Memory B cell (primary cell): ENCODE measurements at regions not wholly inside any gene's neighbourhood (a gene's known extent, or its start where the extent isn't known, plus 50 kb on each side); places are given as distances from the start of the nearest gene placed in this dataset.

ENCODE experiments used
- ATAC-seq: fragments of 150-1000 bp; cut with Tn5 transposase; 2 replicates; pipeline ENCODE4 v1.10.0; 2021; ENCODE audit warnings: low read depth, mild to moderate bottlenecking, moderate library complexity
- DNase-seq, 2 donors: peaks; one replicate each; pipeline ENCODE4 v3.0.0; 2022; ENCODE audit warnings: low spot score in 2 of 2
- H3K27ac Mint-ChIP-seq: one replicate; pipeline ENCODE4 v1.8.0; 2022; ENCODE audit warnings: mild to moderate bottlenecking, moderate library complexity, mixed read lengths
- H3K27me3 Mint-ChIP-seq: one replicate; pipeline ENCODE4 v1.8.0; 2022; ENCODE audit warnings: mixed read lengths
- H3K36me3 Mint-ChIP-seq: one replicate; pipeline ENCODE4 v1.8.0; 2022; ENCODE audit warnings: mild to moderate bottlenecking, mixed read lengths
- H3K4me1 Mint-ChIP-seq: one replicate; pipeline ENCODE4 v1.8.0; 2022; ENCODE audit warnings: mixed read lengths
- H3K4me3 Mint-ChIP-seq: one replicate; pipeline ENCODE4 v1.8.0; 2022; ENCODE audit warnings: mild to moderate bottlenecking, moderate library complexity, mixed read lengths
- H3K9me3 Mint-ChIP-seq: one replicate; pipeline ENCODE4 v1.8.0; 2022; ENCODE audit warnings: mixed read lengths

DNA sequence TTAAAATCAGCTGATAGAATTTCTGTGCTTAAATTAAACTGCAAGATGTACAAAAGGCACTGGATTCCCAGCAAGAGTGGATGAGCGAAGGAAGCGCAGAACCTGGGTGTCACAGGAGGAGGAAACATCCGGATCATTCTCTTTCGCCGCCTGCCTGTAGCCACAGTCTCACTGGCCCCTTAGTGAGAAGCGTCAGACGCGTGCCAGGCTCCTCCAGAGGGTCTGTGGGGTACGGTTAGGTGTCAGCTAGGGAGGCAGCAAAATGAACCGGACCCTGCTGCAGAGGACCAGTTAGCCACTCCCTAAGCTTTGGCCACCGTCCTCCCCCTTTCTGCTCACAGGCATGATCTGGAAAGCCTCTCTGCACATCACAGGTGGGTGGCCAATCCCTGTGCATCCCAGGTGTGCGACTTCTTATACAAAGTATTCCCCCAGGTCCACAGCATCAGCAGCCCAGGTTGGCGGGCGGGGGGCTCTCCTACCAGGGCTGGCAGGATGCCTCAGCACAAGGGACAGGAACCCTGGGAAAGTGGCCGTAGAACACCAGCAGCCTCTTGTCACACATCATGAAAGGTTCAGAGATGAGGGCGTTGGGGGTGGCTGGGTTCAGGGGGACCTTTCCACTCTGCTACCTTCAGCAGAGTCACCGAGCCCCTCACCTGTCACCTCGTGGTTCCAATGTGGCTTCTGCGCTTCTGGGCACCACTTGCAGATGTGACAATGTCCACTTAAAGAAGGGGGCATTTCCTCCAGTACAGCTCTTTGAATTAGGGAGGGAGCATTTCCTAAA lies 61.1 kb upstream of the SLC66A3 start:
- no peaks in the 10 kb centered on the region for H3K9me3 Mint-ChIP-seq
- ATAC-seq, result no peak
- no peak for DNase-seq
- H3K36me3 Mint-ChIP-seq, result no peaks in the 10 kb centered on the region
- no peaks in the 10 kb centered on the region for H3K4me1 Mint-ChIP-seq
- no peak overlapping the region for H3K27ac Mint-ChIP-seq
- no peak overlapping the region for H3K4me3 Mint-ChIP-seq
- H3K27me3 Mint-ChIP-seq, result peaks cover 6% of the 10 kb centered on the region

DNA sequence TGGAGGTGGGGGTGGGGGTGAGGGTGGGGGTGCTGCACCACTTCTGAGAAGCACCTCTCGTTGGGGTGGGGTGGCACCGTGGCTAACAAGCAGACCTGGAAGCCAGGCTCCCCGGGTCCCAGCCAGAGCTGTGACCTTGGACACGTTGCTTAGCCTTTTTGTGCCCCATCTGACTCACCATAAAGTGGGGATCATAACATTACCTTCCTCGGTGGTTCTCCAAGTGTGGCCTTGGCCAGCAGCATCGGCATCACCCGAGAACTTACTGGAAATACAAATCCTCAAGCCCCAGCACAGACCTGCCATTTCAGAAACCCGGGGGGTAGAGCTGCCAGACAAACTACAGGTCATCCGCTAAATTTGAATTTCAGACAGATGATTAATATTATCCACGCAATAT lies 58.7 kb upstream of the SLC66A3 start:
- Mint-ChIP-seq H3K36me3 (no peaks in the 10 kb centered on the region), H3K9me3 (no peaks in the 10 kb centered on the region), H3K27me3 (peaks cover 20% of the 10 kb centered on the region), H3K27ac (no peak overlapping the region), H3K4me3 (no peak overlapping the region), H3K4me1 (no peaks in the 10 kb centered on the region)
- DNase-seq, result no peak
- no peak for ATAC-seq

DNA sequence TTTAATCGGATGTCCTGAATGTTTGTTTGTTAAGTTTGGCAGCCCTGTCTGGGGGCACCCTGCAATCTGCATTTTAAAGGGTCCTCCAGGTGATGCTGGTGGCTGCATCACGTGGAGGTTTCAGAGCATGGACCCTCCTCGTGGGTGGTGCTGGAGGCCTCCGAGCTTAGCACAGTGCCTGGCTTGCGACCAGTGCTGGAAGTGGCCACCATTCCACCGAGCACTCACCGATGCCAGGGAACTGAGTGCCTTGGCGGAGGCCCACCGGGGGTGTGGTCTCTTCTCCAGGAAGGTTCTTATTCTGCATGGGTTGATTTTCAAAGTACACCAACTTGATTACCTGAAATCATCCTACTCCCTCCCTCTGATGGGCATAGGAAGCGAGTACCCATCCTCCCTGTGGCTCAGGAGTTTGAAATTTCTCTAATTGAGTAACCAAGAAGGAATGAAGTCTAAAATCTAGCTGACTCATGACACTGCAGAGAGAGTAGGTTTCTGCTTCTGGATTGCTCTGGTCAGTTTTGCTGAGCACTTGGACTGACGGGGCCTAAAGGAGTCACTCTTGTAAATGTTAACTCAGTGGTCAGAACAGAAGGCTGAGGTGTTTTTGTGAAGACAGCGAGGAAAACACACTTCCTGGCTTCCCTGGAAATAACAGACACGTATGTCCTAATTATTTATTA lies 58.1 kb upstream of the SLC66A3 start:
- Mint-ChIP-seq H3K36me3 (no peaks in the 10 kb centered on the region), H3K27ac (no peak overlapping the region), H3K4me1 (no peaks in the 10 kb centered on the region), H3K27me3 (peaks cover 20% of the 10 kb centered on the region), H3K4me3 (no peak overlapping the region), H3K9me3 (no peaks in the 10 kb centered on the region)
- ATAC-seq (no peak), DNase-seq (no peak)

DNA sequence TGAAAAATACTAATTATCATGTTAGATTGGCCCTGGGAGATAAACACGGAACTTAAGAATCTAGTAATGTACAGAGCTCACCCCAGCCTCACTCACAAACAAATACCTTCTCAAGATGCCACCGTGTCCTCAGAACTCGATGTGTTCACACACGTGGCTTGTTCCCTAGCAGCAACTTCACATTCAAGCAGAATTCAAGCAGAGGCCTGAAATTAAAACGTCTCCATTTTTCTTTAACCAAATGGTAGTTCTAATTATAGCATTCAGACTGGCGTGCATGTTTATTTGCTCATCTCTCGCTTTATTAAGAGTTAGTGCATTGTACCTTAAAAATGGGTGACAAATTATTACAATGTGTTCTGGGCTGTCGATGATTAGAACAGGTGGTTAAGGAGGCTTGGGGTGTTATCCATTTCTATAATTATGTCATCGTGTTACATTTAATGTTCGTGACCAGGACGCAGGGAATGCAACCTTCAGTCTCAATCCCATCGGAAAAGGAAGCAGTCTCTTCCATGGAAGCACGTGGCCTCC lies 57.3 kb upstream of the SLC66A3 start:
- Mint-ChIP-seq H3K9me3 (no peaks in the 10 kb centered on the region), H3K4me1 (no peaks in the 10 kb centered on the region), H3K4me3 (no peak overlapping the region), H3K27ac (no peak overlapping the region), H3K36me3 (no peaks in the 10 kb centered on the region), H3K27me3 (peaks cover 22% of the 10 kb centered on the region)
- DNase-seq (no peak), ATAC-seq (no peak)

DNA sequence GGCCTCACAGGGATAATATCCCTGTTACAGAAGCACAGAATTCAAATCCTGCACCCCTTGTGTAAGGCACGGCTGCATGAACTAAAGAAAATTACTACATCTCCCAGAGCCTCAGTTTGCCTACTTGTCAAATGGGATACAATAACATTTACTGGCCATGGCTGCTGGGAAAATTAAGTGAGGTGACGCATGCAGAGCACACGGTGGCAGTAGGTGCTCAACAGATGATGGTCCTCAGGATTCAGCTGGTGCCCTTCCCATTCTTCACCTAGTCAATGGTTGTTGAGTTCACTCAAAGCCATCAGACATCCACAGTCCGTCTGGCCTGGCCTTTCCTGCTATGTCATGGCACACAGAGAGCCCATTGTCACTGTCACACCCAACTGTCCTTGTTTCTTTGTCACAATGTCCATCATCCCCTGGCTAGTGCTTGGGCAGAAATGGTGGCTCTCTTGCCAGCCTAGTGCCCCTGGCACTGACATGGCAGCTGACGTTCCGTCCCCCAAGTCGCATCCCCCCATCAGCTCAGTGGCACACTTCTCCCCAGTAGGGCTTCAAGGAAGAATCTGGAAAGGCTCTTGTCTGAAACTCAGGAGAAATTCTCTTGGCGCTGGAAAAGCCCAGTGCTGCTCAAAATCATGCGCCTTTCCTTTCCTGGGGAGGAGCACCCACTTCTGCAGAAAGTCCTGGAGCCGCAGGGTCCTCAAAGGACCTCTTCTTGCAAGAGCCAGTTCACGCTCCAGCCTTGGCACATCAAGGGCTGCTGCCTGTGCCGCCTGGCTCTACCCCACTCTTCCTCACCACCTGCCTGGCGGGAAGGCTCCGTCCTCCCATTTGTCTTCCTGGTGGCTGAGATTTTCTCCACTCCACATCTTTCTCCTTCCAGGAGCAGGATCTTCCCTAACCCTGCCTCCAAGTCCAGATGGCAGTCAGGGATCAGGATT lies 55.9 kb upstream of the SLC66A3 start:
- no peak overlapping the region for H3K27ac Mint-ChIP-seq
- H3K4me3 Mint-ChIP-seq, result no peak overlapping the region
- H3K36me3 Mint-ChIP-seq, result no peaks in the 10 kb centered on the region
- peaks cover 28% of the 10 kb centered on the region for H3K27me3 Mint-ChIP-seq
- no peak for DNase-seq
- H3K4me1 Mint-ChIP-seq, result no peaks in the 10 kb centered on the region
- no peak for ATAC-seq
- no peaks in the 10 kb centered on the region for H3K9me3 Mint-ChIP-seq

DNA sequence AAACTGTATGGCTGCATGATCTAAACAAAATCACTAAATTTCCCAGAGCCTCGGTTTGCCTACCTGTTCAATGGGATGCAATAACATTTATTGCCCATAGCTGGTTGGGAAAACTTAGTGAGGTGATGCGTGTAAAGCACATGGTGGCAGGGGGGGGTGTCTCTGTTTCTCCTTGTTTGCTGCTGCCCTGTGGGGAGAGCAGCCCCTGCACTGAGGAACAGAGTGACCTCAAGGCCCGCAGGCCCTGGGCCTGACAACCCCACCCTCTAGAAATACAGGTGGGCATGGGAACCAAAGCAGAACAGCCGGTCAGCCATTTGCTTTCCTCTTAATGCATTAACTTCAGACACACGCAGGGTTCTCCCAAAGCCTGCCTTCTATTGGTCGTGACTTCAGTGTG lies 55.1 kb upstream of the SLC66A3 start:
- ATAC-seq, result no peak
- H3K9me3 Mint-ChIP-seq, result no peaks in the 10 kb centered on the region
- DNase-seq, result no peak
- H3K27me3 Mint-ChIP-seq, result peaks cover 31% of the 10 kb centered on the region
- H3K4me1 Mint-ChIP-seq, result no peaks in the 10 kb centered on the region
- no peaks in the 10 kb centered on the region for H3K36me3 Mint-ChIP-seq
- H3K27ac Mint-ChIP-seq, result no peak overlapping the region
- no peak overlapping the region for H3K4me3 Mint-ChIP-seq

DNA sequence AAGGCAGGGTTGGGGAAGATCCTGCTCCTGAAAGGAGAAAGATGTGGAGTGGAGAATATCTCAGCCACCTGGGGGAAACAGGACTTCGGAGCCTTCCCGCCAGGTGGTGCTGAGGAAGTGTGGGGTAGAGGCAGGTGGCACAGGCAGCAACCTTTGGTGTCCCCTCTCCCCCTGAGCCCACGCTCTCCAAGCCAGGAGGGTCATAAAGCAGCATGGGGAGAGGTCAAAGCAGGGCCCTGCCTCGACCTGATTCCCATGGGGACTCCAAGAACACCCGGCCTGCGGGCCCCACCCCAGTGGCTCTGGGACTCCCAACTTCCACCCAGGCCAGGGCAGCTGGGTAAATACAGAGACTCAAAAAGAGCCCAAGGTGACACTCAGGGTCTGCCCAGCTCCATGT lies 54.3 kb upstream of the SLC66A3 start:
- H3K27me3 Mint-ChIP-seq, result peaks cover 29% of the 10 kb centered on the region
- H3K9me3 Mint-ChIP-seq, result no peaks in the 10 kb centered on the region
- DNase-seq, result no peak

DNA sequence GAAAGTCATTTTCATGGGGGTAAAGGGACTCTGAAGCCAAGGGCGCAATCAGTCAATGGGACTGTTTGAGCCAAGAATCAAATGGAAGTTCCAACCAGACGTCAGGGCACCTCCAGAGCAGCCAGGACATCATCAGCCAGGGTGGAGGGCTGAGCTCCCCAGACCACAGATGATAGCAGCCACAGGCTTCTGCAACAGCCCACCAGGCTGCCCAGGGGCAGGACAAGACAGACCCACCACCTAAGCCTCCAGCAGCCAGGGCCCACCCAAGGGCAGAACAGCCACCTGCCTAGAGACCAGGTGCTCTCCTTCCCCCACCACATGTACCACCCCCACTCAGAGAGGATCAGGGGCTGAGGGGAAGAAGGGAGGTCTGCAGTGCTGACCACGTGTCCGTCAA lies 53.8 kb upstream of the SLC66A3 start:
- Mint-ChIP-seq H3K27me3 (peaks cover 29% of the 10 kb centered on the region), H3K36me3 (no peaks in the 10 kb centered on the region), H3K4me3 (no peak overlapping the region), H3K27ac (no peak overlapping the region), H3K4me1 (no peaks in the 10 kb centered on the region), H3K9me3 (no peaks in the 10 kb centered on the region)
- ATAC-seq, result no peak
- no peak for DNase-seq

More for the DNA sequence above, 54.3 kb upstream of the SLC66A3 start:
- H3K36me3 Mint-ChIP-seq, result no peaks in the 10 kb centered on the region
- H3K4me1 Mint-ChIP-seq, result no peaks in the 10 kb centered on the region
- ATAC-seq, result no peak
- H3K27ac Mint-ChIP-seq, result no peak overlapping the region
- no peak overlapping the region for H3K4me3 Mint-ChIP-seq

DNA sequence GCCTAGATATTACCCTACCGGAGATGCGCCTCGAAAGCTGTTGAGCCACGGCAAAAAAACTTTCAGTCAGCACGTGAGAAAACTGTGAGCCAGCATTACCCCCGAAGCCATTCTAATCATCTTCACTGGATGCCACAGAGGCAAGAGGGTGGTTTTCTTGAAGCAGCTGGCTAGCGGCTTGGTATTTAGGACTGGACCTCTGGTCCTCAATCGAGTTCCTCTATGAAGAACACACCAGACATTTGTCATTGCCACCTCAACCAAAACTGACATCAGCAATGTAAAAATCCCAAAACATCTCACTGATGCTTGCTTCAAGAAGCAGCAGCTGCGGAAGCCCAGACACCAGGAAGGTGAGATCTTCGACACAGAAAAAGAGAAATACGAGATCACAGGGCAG lies 52.8 kb upstream of the SLC66A3 start:
- Mint-ChIP-seq H3K27ac (no peak overlapping the region), H3K4me3 (no peak overlapping the region)
- ATAC-seq, result no peak

DNA sequence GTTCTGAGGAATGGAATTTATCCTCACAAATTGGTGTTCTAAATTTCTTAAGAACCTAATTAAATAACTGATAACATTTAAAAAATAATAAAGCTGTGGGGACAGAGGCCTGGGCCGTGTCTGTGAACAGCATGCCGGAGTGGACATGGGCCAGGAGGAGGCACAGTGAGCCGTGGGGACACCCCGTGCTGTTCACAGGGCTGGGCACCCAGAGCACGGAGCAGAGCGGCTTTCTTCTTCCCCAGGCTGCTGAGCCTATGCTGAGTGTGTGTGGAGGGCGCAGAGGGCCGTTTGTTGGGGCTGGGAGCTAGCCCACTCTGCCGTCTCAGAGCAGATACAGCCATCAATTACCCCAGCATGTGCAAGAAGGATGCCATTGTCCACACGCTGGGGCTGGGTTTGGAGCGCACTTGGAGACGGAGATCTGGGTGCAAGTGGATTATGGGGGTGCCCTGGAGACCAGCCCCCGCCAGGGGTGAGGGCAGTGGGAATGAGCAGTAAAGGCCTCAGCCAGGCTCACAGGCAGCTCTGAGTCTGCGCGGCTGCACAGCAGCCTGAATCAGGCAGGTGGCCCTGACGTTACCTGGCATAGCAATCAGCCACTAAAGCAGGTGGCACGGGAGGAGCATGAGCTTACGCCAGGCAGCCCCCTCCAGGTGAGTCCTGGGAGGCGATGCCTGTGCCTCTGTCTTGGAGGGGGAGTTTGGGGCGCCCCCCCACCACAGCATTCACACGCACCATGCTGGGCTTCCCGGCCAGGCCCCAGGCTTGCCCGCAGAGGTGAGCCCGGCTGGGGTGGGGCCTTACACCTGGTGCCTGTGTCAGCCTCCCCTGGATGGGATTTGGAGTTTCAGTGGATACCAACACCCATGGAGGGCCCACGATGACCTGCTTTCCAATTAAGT lies 52.1 kb upstream of the SLC66A3 start:
- no peak for DNase-seq
- no peak overlapping the region for H3K27ac Mint-ChIP-seq
- H3K4me1 Mint-ChIP-seq, result no peaks in the 10 kb centered on the region
- H3K4me3 Mint-ChIP-seq, result no peak overlapping the region
- no peaks in the 10 kb centered on the region for H3K9me3 Mint-ChIP-seq
- no peak for ATAC-seq
- no peaks in the 10 kb centered on the region for H3K36me3 Mint-ChIP-seq
- H3K27me3 Mint-ChIP-seq, result peaks cover 29% of the 10 kb centered on the region

More for the DNA sequence above, 52.8 kb upstream of the SLC66A3 start:
- Mint-ChIP-seq H3K4me1 (no peaks in the 10 kb centered on the region), H3K9me3 (no peaks in the 10 kb centered on the region), H3K27me3 (peaks cover 29% of the 10 kb centered on the region), H3K36me3 (no peaks in the 10 kb centered on the region)
- DNase-seq, result no peak

DNA sequence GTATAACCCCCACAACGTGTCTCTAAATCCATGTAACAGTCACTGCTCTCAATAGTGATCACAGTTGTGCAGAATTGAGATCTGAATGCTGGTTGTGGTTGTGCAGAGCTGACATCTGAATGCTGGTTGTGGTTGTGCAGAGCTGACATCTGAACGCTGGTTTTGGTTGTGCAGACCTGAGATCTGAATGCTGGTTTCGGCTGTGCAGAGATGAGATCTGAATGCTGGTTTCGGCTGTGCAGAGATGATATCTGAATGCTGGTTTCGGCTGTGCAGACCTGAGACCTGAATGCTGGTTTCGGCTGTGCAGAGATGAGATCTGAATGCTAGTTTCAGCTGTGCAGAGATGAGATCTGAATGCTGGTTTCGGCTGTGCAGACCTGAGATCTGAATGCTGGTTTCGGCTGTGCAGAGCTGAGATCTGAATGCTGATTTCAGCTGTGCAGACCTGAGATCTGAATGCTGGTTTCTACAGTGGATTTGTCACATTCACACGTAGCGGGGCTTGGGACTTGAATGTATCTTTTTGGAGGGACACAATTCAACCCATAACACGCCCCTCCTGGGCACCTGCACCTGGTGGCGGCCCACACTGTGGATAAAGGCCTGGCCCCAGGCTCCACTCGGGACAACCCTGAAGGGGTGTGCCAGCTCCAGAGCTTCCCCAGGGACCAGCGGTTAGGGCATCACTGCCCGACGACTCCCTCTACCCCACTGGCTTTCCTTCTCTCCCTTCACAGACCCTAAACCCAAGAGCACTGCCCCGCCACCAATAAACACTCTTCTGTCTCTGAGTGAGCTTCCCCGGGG lies 51.1 kb upstream of the SLC66A3 start:
- no peaks in the 10 kb centered on the region for H3K9me3 Mint-ChIP-seq
- H3K27me3 Mint-ChIP-seq, result peaks cover 29% of the 10 kb centered on the region
- H3K36me3 Mint-ChIP-seq, result no peaks in the 10 kb centered on the region
- DNase-seq, result no peak
- H3K4me1 Mint-ChIP-seq, result no peaks in the 10 kb centered on the region
- H3K4me3 Mint-ChIP-seq, result no peak overlapping the region
- no peak overlapping the region for H3K27ac Mint-ChIP-seq
- no peak for ATAC-seq

DNA sequence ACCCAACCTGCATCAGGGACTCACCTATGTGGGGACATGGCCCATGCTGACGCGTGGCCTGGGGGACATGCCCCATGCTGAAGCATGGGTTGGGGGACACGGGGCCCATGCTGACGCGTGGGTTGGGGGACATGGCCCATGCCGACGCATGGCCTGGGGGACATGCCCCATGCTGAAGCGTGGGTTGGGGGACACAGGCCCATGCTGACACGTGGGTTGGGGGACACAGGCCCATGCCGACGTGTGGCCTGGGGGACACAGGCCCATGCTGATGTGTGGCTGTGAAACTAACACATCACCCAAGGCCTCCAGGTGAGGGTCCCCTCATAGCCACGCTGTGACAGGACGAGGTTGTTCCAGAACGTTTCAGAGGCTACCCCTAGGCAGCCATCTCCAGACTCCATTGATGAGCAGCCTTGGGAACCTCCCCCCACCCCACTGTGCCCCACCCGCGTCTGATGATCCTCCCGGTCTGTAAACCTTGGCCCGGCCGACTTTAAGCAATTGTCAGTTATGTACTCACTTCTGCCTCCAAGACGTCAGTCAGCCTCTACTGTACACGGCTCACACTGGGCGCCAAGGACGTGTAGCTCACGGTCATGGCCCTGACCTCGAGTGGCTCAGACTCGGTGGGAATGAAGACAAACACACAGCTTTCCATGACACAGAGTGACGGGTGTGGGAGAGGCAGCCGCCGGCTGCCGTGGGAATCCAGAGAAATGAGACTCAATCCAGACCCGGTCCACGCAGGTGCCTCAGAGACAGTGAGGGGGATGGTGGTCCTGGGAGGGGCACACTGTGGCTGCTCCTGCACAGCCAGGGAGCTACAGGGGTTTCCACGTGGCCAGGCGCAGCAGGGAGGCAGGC lies 50.2 kb upstream of the SLC66A3 start:
- DNase-seq (no peak), ATAC-seq (no peak)
- Mint-ChIP-seq H3K36me3 (no peaks in the 10 kb centered on the region), H3K4me3 (no peak overlapping the region), H3K4me1 (no peaks in the 10 kb centered on the region), H3K27me3 (peaks cover 23% of the 10 kb centered on the region), H3K27ac (no peak overlapping the region), H3K9me3 (no peaks in the 10 kb centered on the region)
